B cell (primary cell): ENCODE measurements at regions not wholly inside any gene's neighbourhood (a gene's known extent, or its start where the extent isn't known, plus 50 kb on each side); places are given as distances from the start of the nearest gene placed in this dataset.

Experiments
- ATAC-seq: fragments of 200-7000 bp; cut with Tn5 transposase; one replicate; pipeline ENCODE4 v1.10.0; 2021; ENCODE audit warnings: low read depth, mild to moderate bottlenecking, moderate number of reproducible peaks, moderate library complexity
- CTCF ChIA-PET: fragments of 350-600 bp; sonication (Branson Sonifier 250); formaldehyde crosslinking; loops from one replicate; lab custom pipeline; 2021; ENCODE audit warnings: antibody characterized with exemption, inconsistent platforms; lab: Charles Lee
- POLR2A ChIA-PET: fragments of 350-600 bp; sonication (Branson Sonifier 250); formaldehyde crosslinking; loops from one replicate; lab custom pipeline; 2021; ENCODE audit warnings: antibody characterized with exemption; lab: Charles Lee
- DNase-seq: peaks from one replicate; pipeline ENCODE4 v3.0.0; 2013
- H2AFZ ChIP-seq: 2 replicates; pipeline ENCODE4 v1.6.1; 2012; ENCODE audit warnings: mild to moderate bottlenecking, low read depth, low read length; ENCODE audit not compliant: insufficient read depth, poor library complexity, severe bottlenecking
- H3K27ac ChIP-seq, 2 donors: 1 replicate in 1 of 2; 2 replicates in 1 of 2; pipeline ENCODE4 v1.5.1; 2012 to 2013; ENCODE audit warnings: low read length in 2 of 2, mild to moderate bottlenecking in 2 of 2, moderate library complexity in 1 of 2
- H3K27me3 ChIP-seq, 4 experiments: fragments of 200-600 bp in 1 of 4; sonication (generic) in 1 of 4; replicated peaks in 1 of 4; 1 replicate in 2 of 4; 2 replicates in 2 of 4; pipeline versions ENCODE4 v1.6.1 to v1.7.0; 2013 to 2016; ENCODE audit warnings: low read length in 3 of 4, mild to moderate bottlenecking in 2 of 4, mixed read lengths in 1 of 4, moderate library complexity in 1 of 4; ENCODE audit not compliant: insufficient read depth in 4 of 4, control insufficient read depth in 3 of 4; ENCODE audit errors: control extremely low read depth in 1 of 4
- H3K36me3 ChIP-seq, 2 experiments: replicated peaks in 1 of 2; 1 replicate in 1 of 2; 2 replicates in 1 of 2; pipeline versions ENCODE4 v1.6.1 to v1.7.1; 2013; ENCODE audit warnings: low read length in 1 of 2; ENCODE audit not compliant: insufficient read depth in 2 of 2, control insufficient read depth in 1 of 2; ENCODE audit errors: control extremely low read depth in 1 of 2, extremely low read depth in 1 of 2
- H3K4me1 ChIP-seq, 2 donors: fragments of 200-600 bp in 1 of 2; sonication (generic) in 1 of 2; 1 replicate in 1 of 2; 2 replicates in 1 of 2; pipeline versions ENCODE4 v1.5.1 to v1.6.1; 2013 to 2017; ENCODE audit warnings: low read length in 2 of 2; ENCODE audit not compliant: control insufficient read depth in 2 of 2, insufficient read depth in 2 of 2
- H3K4me2 ChIP-seq: replicated peaks from 2 replicates; pipeline ENCODE3; 2012; ENCODE audit warnings: mild to moderate bottlenecking, low read depth, low read length; ENCODE audit not compliant: poor library complexity, severe bottlenecking
- H3K4me3 ChIP-seq, 5 experiments: fragments of 200-600 bp in 1 of 5; sonication (generic) in 1 of 5; 1 replicate in 3 of 5; 2 replicates in 2 of 5; pipeline versions ENCODE4 v1.5.1 to v1.7.0; 2011 to 2016; ENCODE audit warnings: low read length in 4 of 5, mild to moderate bottlenecking in 4 of 5, low read depth in 2 of 5, control low read depth in 1 of 5, moderate library complexity in 1 of 5; ENCODE audit not compliant: insufficient read depth in 1 of 5; ENCODE audit errors: control extremely low read depth in 1 of 5, extremely low read depth in 1 of 5
- H3K79me2 ChIP-seq: fragments of 200-600 bp; sonication (generic); one replicate; pipeline ENCODE4 v1.6.0; 2016; ENCODE audit warnings: low read length; ENCODE audit not compliant: control insufficient read depth, insufficient read depth
- H3K9ac ChIP-seq: fragments of 200-600 bp; sonication (generic); 2 replicates; pipeline ENCODE4 v1.6.1; 2017; ENCODE audit warnings: mild to moderate bottlenecking, low read length, moderate library complexity
- H3K9me3 ChIP-seq, 3 donors: one replicate each; pipeline versions ENCODE4 v1.6.1 to v1.7.1; 2013; ENCODE audit warnings: low read length in 2 of 3; ENCODE audit not compliant: control insufficient read depth in 2 of 3, insufficient read depth in 1 of 3; ENCODE audit errors: control extremely low read depth in 1 of 3
- H4K20me1 ChIP-seq: 2 replicates; pipeline ENCODE4 v1.6.0; 2012; ENCODE audit warnings: mild to moderate bottlenecking, low read length; ENCODE audit not compliant: insufficient read depth, control insufficient read depth, poor library complexity, severe bottlenecking
- H3K27ac Mint-ChIP-seq: one replicate; pipeline ENCODE4 v1.8.0; 2021; ENCODE audit warnings: mixed read lengths
- H3K27me3 Mint-ChIP-seq: one replicate; pipeline ENCODE4 v1.8.0; 2021; ENCODE audit warnings: mixed read lengths
- H3K4me1 Mint-ChIP-seq: one replicate; pipeline ENCODE4 v1.8.0; 2021; ENCODE audit warnings: mixed read lengths
- H3K4me3 Mint-ChIP-seq: one replicate; pipeline ENCODE4 v1.8.0; 2021; ENCODE audit warnings: mixed read lengths
- H3K9me3 Mint-ChIP-seq: one replicate; pipeline ENCODE4 v1.8.0; 2022; ENCODE audit warnings: mixed read lengths; ENCODE audit not compliant: insufficient read depth
- CTCF ChIP-seq: fragments of 200-600 bp; IDR thresholded peaks from one replicate; pipeline ENCODE4 v1.8.0; 2022; ENCODE audit warnings: antibody characterized with exemption, mild to moderate bottlenecking
- EZH2 ChIP-seq: IDR thresholded peaks from 2 replicates; pipeline ENCODE4 v1.6.1; 2012; ENCODE audit warnings: borderline replicate concordance, low read depth, mild to moderate bottlenecking, moderate library complexity, low read length; ENCODE audit not compliant: insufficient read depth, poor library complexity, severe bottlenecking
- WGBS: methylation state at CpG from one replicate; pipeline ENCODE4 v1.1.5; 2013; ENCODE audit warnings: missing lambda C conversion rate; ENCODE audit not compliant: insufficient coverage; 5-methylcytosine and 5-hydroxymethylcytosine counted together
- intact Hi-C: fragments of 100-400 bp; cut with micrococcal nuclease; formaldehyde crosslinking; loops from one replicate; pipeline ENCODE4 v1.10.0; 2022

GRCh38 chr6:87873556-87873955 lies 171.5 kb upstream of the AKIRIN2 start:
- ATAC-seq: no peak
- Mint-ChIP-seq H3K27ac (no peak overlapping the region), H3K9me3 (no peaks in the 10 kb centered on the region), H3K27me3 (peaks cover 16% of the 10 kb centered on the region), H3K4me1 (no peaks in the 10 kb centered on the region), H3K4me3 (no peak overlapping the region)
- no peaks in the 10 kb centered on the region for H3K79me2 ChIP-seq
- no peak for DNase-seq
- ChIA-PET CTCF (no interaction called here), POLR2A (no interaction called here)
- H3K4me3 ChIP-seq: no peak overlapping the region
- no peaks in the 10 kb centered on the region for H3K4me1 ChIP-seq
- no peak overlapping the region for H3K9ac ChIP-seq
- H3K4me2 ChIP-seq: no peak overlapping the region
- intact Hi-C loops: no loop called here
- no peaks in the 10 kb centered on the region for H3K36me3 ChIP-seq
- no peaks in the 10 kb centered on the region for H3K9me3 ChIP-seq
- WGBS: 100% methylated on average over 1 of the region's 3 CpGs
- peaks cover 0 to 9% (median 0%) of the 10 kb centered on the region in 4 experiments for H3K27me3 ChIP-seq
- no peak for TF ChIP-seq CTCF
- TF ChIP-seq EZH2: no peak
- no peak overlapping the region for H2AFZ ChIP-seq
- H3K27ac ChIP-seq: no peak overlapping the region
- H4K20me1 ChIP-seq: no peaks in the 10 kb centered on the region

- WGBS: 100% methylated on average over 1 of the region's 3 CpGs
- no peak overlapping the region for H3K9ac ChIP-seq
- no peaks in the 10 kb centered on the region for H4K20me1 ChIP-seq
- H2AFZ ChIP-seq: no peak overlapping the region
- H3K27ac Mint-ChIP-seq: no peak overlapping the region
- no peak overlapping the region for H3K4me3 Mint-ChIP-seq
- H3K4me3 ChIP-seq: no peak overlapping the region
- no peaks in the 10 kb centered on the region for H3K36me3 ChIP-seq
- no peak for ATAC-seq
- H3K27me3 Mint-ChIP-seq: peaks cover 7% of the 10 kb centered on the region
- H3K27me3 ChIP-seq: peaks cover 0 to 5% (median 0%) of the 10 kb centered on the region in 4 experiments
- DNase-seq: no peak
- H3K79me2 ChIP-seq: no peaks in the 10 kb centered on the region
- ChIA-PET POLR2A (no interaction called here), CTCF (interaction anchor here (0.6 to 1.5 kb wide), 2 partner anchors 9 to 1069 kb away, joined by 3 read pairs; no protein-coding TSS in a partner anchor)
- no peaks in the 10 kb centered on the region for H3K9me3 Mint-ChIP-seq
- intact Hi-C loops: no loop called here
- no peaks in the 10 kb centered on the region for H3K4me1 ChIP-seq
- no peak overlapping the region for H3K4me2 ChIP-seq
- H3K4me1 Mint-ChIP-seq: no peaks in the 10 kb centered on the region
- H3K27ac ChIP-seq: no peak overlapping the region
- TF ChIP-seq CTCF (no peak), EZH2 (no peak)
- H3K9me3 ChIP-seq: no peaks in the 10 kb centered on the region
Observed at GRCh38 chr6:87870556-87870955, 168.5 kb upstream of the AKIRIN2 start.
